ENCODE measurements at regions not wholly inside any gene's neighbourhood (a gene's known extent, or its start where the extent isn't known, plus 50 kb on each side); places are given as distances from the start of the nearest gene placed in this dataset.
"Not testable (repeated sequence)": the region's sequence is repeated elsewhere in the genome, so short reads cannot be mapped to it uniquely, and the experiment has no call there.

DNA sequence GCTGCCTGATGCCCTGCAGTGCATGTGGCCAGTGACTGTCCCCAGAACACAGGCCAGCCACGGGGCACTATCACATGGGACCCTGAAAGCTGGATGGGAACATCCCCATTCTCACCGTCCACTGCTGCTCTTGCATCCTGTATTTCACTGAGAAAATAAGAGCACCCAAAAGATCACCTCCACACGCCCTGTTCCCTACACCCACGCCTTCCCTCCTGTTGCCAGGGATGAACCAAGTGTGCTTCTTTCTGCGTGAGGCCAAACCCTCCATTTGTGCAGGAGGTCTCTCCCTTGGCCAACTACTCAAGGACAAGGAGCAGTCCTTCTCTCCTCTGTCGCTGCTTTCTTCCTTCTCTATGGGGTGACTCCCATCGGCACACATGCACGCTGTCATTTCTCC is 118.3 kb downstream of the LRRC37A3 start:
- H3K36me3 ChIP-seq; H3K9me3 ChIP-seq (replicated peaks); H3K4me1 ChIP-seq; DNase-seq; H3K27me3 ChIP-seq; H3K27ac ChIP-seq; H3K4me3 ChIP-seq: not testable (repeated sequence)

DNA sequence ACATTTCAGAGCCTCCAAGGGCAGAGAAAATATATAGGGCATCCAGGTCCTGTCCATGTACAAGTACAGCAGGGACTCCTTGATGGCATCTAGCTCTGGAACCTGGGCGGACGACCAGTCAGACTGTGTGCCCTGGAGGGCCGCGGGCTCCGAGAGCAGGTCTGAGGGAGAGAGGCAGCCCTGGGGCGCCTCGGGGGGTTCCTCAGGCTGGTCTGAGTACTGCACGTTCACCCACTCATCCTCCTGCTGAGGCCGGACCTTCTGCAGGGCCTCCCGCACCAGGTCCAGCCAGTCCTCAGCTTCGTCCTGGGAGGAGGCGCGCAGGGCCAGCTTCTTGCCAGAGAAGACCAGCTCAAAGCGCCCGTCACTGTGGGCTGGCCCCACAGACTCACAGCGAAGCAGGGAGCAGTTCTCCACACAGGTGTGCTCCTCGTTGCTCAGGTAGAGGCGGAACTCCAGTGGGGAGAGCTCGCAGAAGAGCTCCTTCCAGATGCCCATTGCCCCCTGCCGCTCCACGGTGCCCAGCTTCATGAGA is 118.8 kb downstream of the LRRC37A3 start:
- not testable (repeated sequence) for DNase-seq

DNA sequence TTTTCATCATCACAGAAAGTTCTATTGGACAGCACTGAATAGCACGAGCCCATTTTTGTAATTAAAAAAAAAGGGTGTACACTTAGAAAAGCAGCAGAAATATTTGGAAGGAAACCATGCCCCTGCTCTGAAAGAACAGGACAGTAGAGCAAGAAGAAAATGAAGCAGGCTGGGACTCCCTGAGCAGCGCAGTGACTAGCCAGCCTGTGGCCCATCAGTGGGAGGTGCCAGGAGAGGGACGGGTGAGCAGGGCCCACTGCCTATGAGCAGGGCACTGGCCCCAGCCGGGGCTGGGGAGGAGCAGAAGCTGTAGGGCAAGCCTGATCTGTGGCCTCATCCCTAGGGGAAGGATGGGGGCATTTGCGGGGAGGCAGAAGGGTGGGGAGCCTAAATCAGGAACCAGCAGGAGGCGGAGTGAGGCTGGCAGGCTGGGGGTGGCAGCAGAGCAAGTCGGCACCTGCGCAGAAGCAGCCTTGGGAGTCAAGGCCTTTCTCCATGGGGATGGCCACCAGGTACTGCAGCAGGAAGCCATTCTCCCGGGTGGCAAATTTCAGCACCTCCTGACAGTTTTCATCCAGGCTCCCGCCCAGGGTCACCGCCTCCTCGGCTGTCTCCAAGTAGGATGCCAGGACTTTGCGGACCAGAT is 119.6 kb downstream of the LRRC37A3 start:
- H3K27me3 ChIP-seq; H3K9me3 ChIP-seq (replicated peaks); DNase-seq; H3K36me3 ChIP-seq; H3K4me3 ChIP-seq; H3K4me1 ChIP-seq; H3K27ac ChIP-seq: not testable (repeated sequence)

More for the DNA sequence above, 118.8 kb downstream of the LRRC37A3 start:
- not testable (repeated sequence) for H3K36me3 ChIP-seq; H3K4me3 ChIP-seq; H3K27me3 ChIP-seq; H3K9me3 ChIP-seq (replicated peaks); H3K27ac ChIP-seq; H3K4me1 ChIP-seq

- H3K27ac ChIP-seq; H3K27me3 ChIP-seq; DNase-seq; H3K4me3 ChIP-seq; H3K4me1 ChIP-seq; H3K36me3 ChIP-seq; H3K9me3 ChIP-seq (replicated peaks): not testable (repeated sequence)
Observed at GRCh38 chr17:64798961-64799360, 120.3 kb downstream of the LRRC37A3 start.

DNA sequence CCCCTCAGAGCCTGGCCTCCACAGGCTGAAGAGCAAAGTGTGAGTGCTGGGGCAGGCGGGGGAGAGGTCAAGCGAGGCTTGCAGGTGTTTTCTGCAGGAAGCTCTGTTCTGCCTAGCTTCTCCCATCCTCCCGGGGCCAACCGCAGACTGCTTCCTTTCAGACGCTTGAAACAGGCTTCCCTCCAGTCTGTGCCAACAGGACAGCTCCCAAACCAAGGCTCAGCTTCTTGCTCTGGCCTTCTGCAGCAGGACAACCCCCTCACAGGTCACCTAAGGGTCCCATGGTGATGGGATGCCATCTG is 120.8 kb downstream of the LRRC37A3 start:
- H3K27me3 ChIP-seq; H3K9me3 ChIP-seq (replicated peaks); H3K27ac ChIP-seq; H3K4me1 ChIP-seq; H3K36me3 ChIP-seq; H3K4me3 ChIP-seq; DNase-seq: not testable (repeated sequence)

- not testable (repeated sequence) for DNase-seq; H3K4me3 ChIP-seq; H3K4me1 ChIP-seq; H3K36me3 ChIP-seq; H3K27me3 ChIP-seq; H3K9me3 ChIP-seq (replicated peaks); H3K27ac ChIP-seq
Observed at GRCh38 chr17:64797746-64798488, 121.4 kb downstream of the LRRC37A3 start.

- H3K27ac ChIP-seq; H3K36me3 ChIP-seq; DNase-seq; H3K4me3 ChIP-seq; H3K9me3 ChIP-seq (replicated peaks); H3K27me3 ChIP-seq; H3K4me1 ChIP-seq: not testable (repeated sequence)
Observed at GRCh38 chr17:64795342-64795741, 123.9 kb downstream of the LRRC37A3 start.

- not testable (repeated sequence) for H3K36me3 ChIP-seq; H3K4me1 ChIP-seq; H3K27me3 ChIP-seq; H3K9me3 ChIP-seq (replicated peaks); H3K27ac ChIP-seq; H3K4me3 ChIP-seq; DNase-seq
Observed at GRCh38 chr17:64794548-64795274, 124.6 kb downstream of the LRRC37A3 start.

GRCh38 chr17:64794113-64794512 is 125.2 kb downstream of the LRRC37A3 start:
- not testable (repeated sequence) for DNase-seq, H3K36me3 ChIP-seq, H3K27ac ChIP-seq

GRCh38 chr17:64792793-64793575 is 126.3 kb downstream of the LRRC37A3 start:
- H3K9me3 ChIP-seq (replicated peaks); H3K27me3 ChIP-seq; DNase-seq; H3K27ac ChIP-seq; H3K36me3 ChIP-seq; H3K4me1 ChIP-seq; H3K4me3 ChIP-seq: not testable (repeated sequence)

More at GRCh38 chr17:64794113-64794512, 125.2 kb downstream of the LRRC37A3 start:
- not testable (repeated sequence) for H3K4me3 ChIP-seq; H3K27me3 ChIP-seq; H3K9me3 ChIP-seq (replicated peaks); H3K4me1 ChIP-seq

DNA sequence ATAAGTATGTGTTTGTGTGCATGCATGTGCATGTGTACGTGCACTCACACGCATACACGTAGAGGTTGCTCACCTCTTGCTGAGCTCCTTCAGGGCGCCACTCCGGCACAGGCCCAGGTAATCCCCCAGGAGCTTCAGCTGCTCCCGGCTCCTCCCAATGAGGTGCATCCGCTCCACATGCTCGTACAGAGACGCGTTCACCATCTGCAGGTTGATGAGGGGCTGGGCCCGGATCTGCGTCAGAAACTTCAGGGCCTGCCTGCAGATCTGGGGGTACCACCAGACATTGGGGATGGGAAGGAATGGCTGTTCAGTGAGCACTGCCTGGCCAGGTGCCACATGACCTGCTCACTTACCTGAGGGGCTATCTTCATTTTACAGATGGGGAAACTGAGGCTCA is 127.0 kb downstream of the LRRC37A3 start:
- not testable (repeated sequence) for H3K4me3 ChIP-seq; H3K27ac ChIP-seq; H3K27me3 ChIP-seq; DNase-seq; H3K4me1 ChIP-seq; H3K9me3 ChIP-seq (replicated peaks); H3K36me3 ChIP-seq

DNA sequence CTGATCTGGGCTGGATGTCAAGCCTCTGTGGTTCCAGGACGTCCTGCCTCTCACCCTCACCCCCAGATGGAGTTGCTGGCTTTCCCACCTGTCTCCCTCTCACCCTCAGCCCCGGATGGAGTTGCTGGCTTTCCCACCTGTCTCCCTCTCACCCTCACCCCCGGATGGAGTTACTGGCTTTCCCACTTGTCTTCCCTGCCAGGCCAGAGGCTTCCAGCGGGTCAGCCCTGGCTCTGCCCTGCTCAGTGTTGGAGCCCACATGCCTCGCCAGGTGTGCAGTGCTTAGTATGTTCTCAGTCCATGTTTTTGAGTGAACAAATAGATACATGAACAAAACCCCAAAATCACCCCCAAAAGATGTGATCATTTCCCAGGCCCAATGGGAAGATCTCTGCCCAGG is 127.6 kb downstream of the LRRC37A3 start:
- H3K27me3 ChIP-seq; DNase-seq; H3K9me3 ChIP-seq (replicated peaks); H3K36me3 ChIP-seq; H3K4me1 ChIP-seq; H3K4me3 ChIP-seq; H3K27ac ChIP-seq: not testable (repeated sequence)

DNA sequence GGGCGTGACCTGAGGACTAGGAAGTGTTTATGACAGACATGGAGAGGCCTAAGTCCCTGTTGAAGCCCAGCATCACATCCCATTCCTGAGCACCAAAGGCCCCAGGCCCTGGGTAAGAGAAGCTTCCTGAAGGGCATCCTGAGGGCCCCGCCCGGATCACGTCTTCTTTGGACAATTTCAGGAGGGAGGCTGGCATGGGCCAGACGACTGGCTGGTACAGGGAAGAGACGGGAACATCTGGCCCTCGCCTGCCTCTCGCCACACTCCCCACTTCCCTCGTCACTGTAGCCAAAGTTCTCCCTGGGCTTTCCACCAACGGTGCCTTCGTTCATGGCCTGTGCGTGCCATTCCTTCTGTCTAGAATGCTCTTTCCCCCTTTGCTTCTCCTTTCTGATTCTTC is 128.1 kb downstream of the LRRC37A3 start:
- DNase-seq = not testable (repeated sequence)

GRCh38 chr17:64790690-64791089 is 128.6 kb upstream of the SMURF2 start:
- not testable (repeated sequence) for H3K4me1 ChIP-seq; H3K36me3 ChIP-seq; H3K4me3 ChIP-seq; H3K27me3 ChIP-seq; H3K27ac ChIP-seq; H3K9me3 ChIP-seq (replicated peaks); DNase-seq

More for the DNA sequence above, 128.1 kb downstream of the LRRC37A3 start:
- not testable (repeated sequence) for H3K27me3 ChIP-seq; H3K27ac ChIP-seq; H3K4me1 ChIP-seq; H3K9me3 ChIP-seq (replicated peaks); H3K4me3 ChIP-seq; H3K36me3 ChIP-seq

GRCh38 chr17:64790193-64790592 is 128.1 kb upstream of the SMURF2 start:
- H3K4me1 ChIP-seq; H3K27ac ChIP-seq; H3K4me3 ChIP-seq; H3K36me3 ChIP-seq; H3K27me3 ChIP-seq; DNase-seq; H3K9me3 ChIP-seq (replicated peaks): not testable (repeated sequence)

All from SJCRH30 (cell line).